CD8-positive, alpha-beta memory T cell (primary cell): ENCODE measurements at regions not wholly inside any gene's neighbourhood (a gene's known extent, or its start where the extent isn't known, plus 50 kb on each side); places are given as distances from the start of the nearest gene placed in this dataset.

Source experiments
- CTCF ChIA-PET: fragments of 350-600 bp; sonication (Branson Sonifier 250); formaldehyde crosslinking; loops from one replicate; lab custom pipeline; 2021; ENCODE audit warnings: antibody characterized with exemption; lab: Charles Lee
- POLR2A ChIA-PET: fragments of 350-600 bp; sonication (Branson Sonifier 250); formaldehyde crosslinking; loops from one replicate; lab custom pipeline; 2021; ENCODE audit warnings: antibody characterized with exemption; lab: Charles Lee
- DNase-seq, 5 donors: peaks; one replicate each; pipeline versions ENCODE4 v3.0.0 to v3.0.0-alpha.2; 2020 to 2022; ENCODE audit warnings: mixed read lengths in 1 of 5
- H3K27ac ChIP-seq: one replicate; pipeline ENCODE4 v1.7.0; 2013; ENCODE audit warnings: low read depth, mild to moderate bottlenecking, low read length, moderate library complexity
- H3K27me3 ChIP-seq: 2 replicates; pipeline ENCODE4 v1.7.0; 2013; ENCODE audit warnings: low read length, mild to moderate bottlenecking; ENCODE audit not compliant: insufficient read depth, poor library complexity, severe bottlenecking
- H3K36me3 ChIP-seq: 2 replicates; pipeline ENCODE4 v1.7.0; 2013; ENCODE audit warnings: mild to moderate bottlenecking, low read length, moderate library complexity; ENCODE audit not compliant: insufficient read depth
- H3K4me1 ChIP-seq: 2 replicates; pipeline ENCODE4 v1.7.0; 2013; ENCODE audit warnings: mild to moderate bottlenecking, low read length, moderate library complexity; ENCODE audit not compliant: insufficient read depth
- H3K4me3 ChIP-seq: 2 replicates; pipeline ENCODE4 v1.7.0; 2013; ENCODE audit warnings: mild to moderate bottlenecking, low read length
- H3K9me3 ChIP-seq: 2 replicates; pipeline ENCODE4 v1.7.0; 2013; ENCODE audit warnings: mild to moderate bottlenecking, low read length
- H3K27ac Mint-ChIP-seq, 8 donors: one replicate each; pipeline ENCODE4 v1.8.0; 2020 to 2021; ENCODE audit warnings: mixed read lengths in 8 of 8, mild to moderate bottlenecking in 6 of 8, inconsistent platforms in 3 of 8, moderate library complexity in 3 of 8
- H3K27me3 Mint-ChIP-seq, 2 donors: one replicate each; pipeline ENCODE4 v1.8.0; 2020 to 2021; ENCODE audit warnings: mixed read lengths in 2 of 2, mild to moderate bottlenecking in 1 of 2, moderate library complexity in 1 of 2
- H3K36me3 Mint-ChIP-seq, 3 donors: one replicate each; pipeline ENCODE4 v1.8.0; 2020 to 2021; ENCODE audit warnings: mixed read lengths in 3 of 3, inconsistent platforms in 1 of 3, mild to moderate bottlenecking in 1 of 3
- H3K4me1 Mint-ChIP-seq, 3 donors: one replicate each; pipeline ENCODE4 v1.8.0; 2020 to 2021; ENCODE audit warnings: mixed read lengths in 3 of 3, inconsistent platforms in 1 of 3, mild to moderate bottlenecking in 1 of 3
- H3K4me3 Mint-ChIP-seq, 7 donors: one replicate each; pipeline ENCODE4 v1.8.0; 2020 to 2021; ENCODE audit warnings: mixed read lengths in 7 of 7, mild to moderate bottlenecking in 6 of 7, moderate library complexity in 4 of 7, inconsistent platforms in 2 of 7
- H3K9me3 Mint-ChIP-seq, 5 donors: one replicate each; pipeline ENCODE4 v1.8.0; 2020 to 2022; ENCODE audit warnings: mixed read lengths in 5 of 5, mild to moderate bottlenecking in 3 of 5, moderate library complexity in 2 of 5, inconsistent platforms in 1 of 5

DNA sequence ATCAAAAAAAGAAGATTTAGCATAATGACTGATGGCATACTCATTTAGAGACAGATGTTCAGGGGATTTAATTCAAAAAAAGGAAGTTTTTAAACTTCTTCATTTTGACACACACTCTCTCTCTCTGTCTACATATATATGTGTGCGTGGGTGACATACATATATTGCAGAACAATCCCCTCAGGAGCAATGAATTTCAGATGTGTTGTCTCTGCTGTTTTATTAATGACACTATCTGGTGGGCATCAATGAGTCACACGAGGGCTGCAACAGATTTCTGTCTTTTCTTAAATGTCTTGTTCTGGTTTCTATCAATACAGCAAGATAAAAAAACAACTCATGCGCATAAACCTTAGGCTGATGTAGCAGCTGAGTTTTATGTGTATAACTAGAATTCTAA lies 123.5 kb upstream of the SLCO6A1 start:
- no peaks in the 10 kb centered on the region for H3K36me3 Mint-ChIP-seq
- no peak overlapping the region for H3K4me3 ChIP-seq
- H3K27me3 Mint-ChIP-seq, result peaks cover 0 to 18% of the 10 kb centered on the region in 2 donors
- DNase-seq, result no peak
- no peaks in the 10 kb centered on the region for H3K4me1 ChIP-seq
- no peak overlapping the region for H3K27ac ChIP-seq
- H3K9me3 Mint-ChIP-seq, result peaks cover 0 to 3% (median 0%) of the 10 kb centered on the region in 5 donors
- H3K4me1 Mint-ChIP-seq, result no peaks in the 10 kb centered on the region
- H3K27ac Mint-ChIP-seq, result no peak overlapping the region
- H3K9me3 ChIP-seq, result no peaks in the 10 kb centered on the region
- no peak overlapping the region for H3K4me3 Mint-ChIP-seq
- ChIA-PET CTCF (no interaction called here), POLR2A (no interaction called here)
- no peaks in the 10 kb centered on the region for H3K36me3 ChIP-seq
- no peaks in the 10 kb centered on the region for H3K27me3 ChIP-seq

- Mint-ChIP-seq H3K4me1 (no peaks in the 10 kb centered on the region), H3K4me3 (no peak overlapping the region), H3K27ac (no peak overlapping the region), H3K36me3 (no peaks in the 10 kb centered on the region), H3K27me3 (peaks cover 1 to 17% of the 10 kb centered on the region in 2 donors), H3K9me3 (peaks cover 0 to 3% (median 0%) of the 10 kb centered on the region in 5 donors)
- H3K27ac ChIP-seq, result no peak overlapping the region
- ChIA-PET CTCF (no interaction called here), POLR2A (no interaction called here)
- H3K4me3 ChIP-seq, result no peak overlapping the region
- no peaks in the 10 kb centered on the region for H3K36me3 ChIP-seq
- no peaks in the 10 kb centered on the region for H3K4me1 ChIP-seq
- no peak for DNase-seq
- no peaks in the 10 kb centered on the region for H3K27me3 ChIP-seq
- H3K9me3 ChIP-seq, result no peaks in the 10 kb centered on the region
Measured at GRCh38 chr5:102623329-102624065, 124.7 kb upstream of the SLCO6A1 start.

- H3K27ac Mint-ChIP-seq, result no peak overlapping the region
- no peak overlapping the region for H3K4me3 Mint-ChIP-seq
- H3K36me3 Mint-ChIP-seq, result no peaks in the 10 kb centered on the region
- H3K9me3 Mint-ChIP-seq, result peaks cover 0 to 3% (median 0%) of the 10 kb centered on the region in 5 donors
- peaks cover 3 to 16% of the 10 kb centered on the region in 2 donors for H3K27me3 Mint-ChIP-seq
- Histone ChIP-seq H3K36me3 (no peaks in the 10 kb centered on the region), H3K9me3 (no peaks in the 10 kb centered on the region), H3K27me3 (no peaks in the 10 kb centered on the region), H3K4me1 (no peaks in the 10 kb centered on the region), H3K27ac (no peak overlapping the region), H3K4me3 (no peak overlapping the region)
- DNase-seq, result no peak
- ChIA-PET CTCF (no interaction called here), POLR2A (no interaction called here)
- H3K4me1 Mint-ChIP-seq, result no peaks in the 10 kb centered on the region
Measured at GRCh38 chr5:102624405-102624804, 125.6 kb upstream of the SLCO6A1 start.

DNA sequence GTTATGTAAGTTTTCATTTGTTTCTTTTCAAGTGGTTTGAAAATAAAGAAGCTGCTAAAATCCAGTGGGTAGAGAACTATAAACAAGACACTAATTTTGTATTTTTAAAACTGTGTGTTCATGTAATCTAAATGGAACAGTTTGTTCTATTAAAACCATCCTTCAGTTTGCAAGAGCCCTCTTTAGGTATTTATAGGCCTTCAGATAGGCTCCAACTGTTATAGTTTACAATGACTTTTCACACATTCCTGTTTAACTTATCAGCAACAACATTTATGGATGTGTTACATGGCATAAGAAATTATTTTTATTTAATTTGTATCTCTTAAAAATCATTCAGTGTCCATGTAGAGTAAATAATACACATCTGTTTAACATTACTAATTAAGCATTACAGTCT lies 126.7 kb upstream of the SLCO6A1 start:
- H3K9me3 Mint-ChIP-seq, result peaks cover 0 to 3% (median 0%) of the 10 kb centered on the region in 5 donors
- Histone ChIP-seq H3K36me3 (no peaks in the 10 kb centered on the region), H3K9me3 (no peaks in the 10 kb centered on the region), H3K27me3 (no peaks in the 10 kb centered on the region), H3K4me1 (no peaks in the 10 kb centered on the region), H3K4me3 (no peak overlapping the region), H3K27ac (no peak overlapping the region)
- H3K36me3 Mint-ChIP-seq, result no peaks in the 10 kb centered on the region
- H3K27ac Mint-ChIP-seq, result no peak overlapping the region
- CTCF ChIA-PET, result no interaction called here
- no peaks in the 10 kb centered on the region for H3K4me1 Mint-ChIP-seq
- no peak for DNase-seq
- H3K4me3 Mint-ChIP-seq, result no peak overlapping the region
- peaks cover 3 to 20% of the 10 kb centered on the region in 2 donors for H3K27me3 Mint-ChIP-seq
- POLR2A ChIA-PET, result no interaction called here

DNA sequence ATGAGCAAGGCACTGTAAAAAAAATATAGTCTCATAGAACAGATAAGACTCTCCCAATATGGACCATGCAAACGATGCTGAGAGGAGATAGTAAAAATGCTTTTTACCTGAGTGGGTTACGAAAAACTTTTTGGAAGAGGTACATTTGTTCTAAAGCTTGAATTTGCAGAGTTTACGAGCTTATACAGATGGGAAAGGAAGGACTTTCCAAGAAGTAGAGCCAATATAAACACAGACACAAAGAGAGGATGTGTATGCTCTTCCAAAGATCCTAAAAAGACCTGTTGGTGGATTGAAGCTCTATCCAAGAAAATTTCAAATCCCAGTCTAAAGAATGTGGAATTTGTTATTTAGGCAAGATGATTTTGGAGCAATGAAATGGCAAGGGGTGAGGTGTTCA lies 127.1 kb upstream of the SLCO6A1 start:
- H3K36me3 ChIP-seq, result no peaks in the 10 kb centered on the region
- no peaks in the 10 kb centered on the region for H3K4me1 ChIP-seq
- CTCF ChIA-PET, result no interaction called here
- no peaks in the 10 kb centered on the region for H3K36me3 Mint-ChIP-seq
- no peak overlapping the region for H3K4me3 ChIP-seq
- H3K27ac ChIP-seq, result no peak overlapping the region
- no peak for DNase-seq
- no peaks in the 10 kb centered on the region for H3K27me3 ChIP-seq
- H3K9me3 ChIP-seq, result no peaks in the 10 kb centered on the region
- peaks cover 4 to 23% of the 10 kb centered on the region in 2 donors for H3K27me3 Mint-ChIP-seq
- H3K4me3 Mint-ChIP-seq, result no peak overlapping the region
- POLR2A ChIA-PET, result no interaction called here
- H3K9me3 Mint-ChIP-seq, result peaks cover 0 to 1% (median 0%) of the 10 kb centered on the region in 5 donors
- H3K27ac Mint-ChIP-seq, result no peak overlapping the region
- no peaks in the 10 kb centered on the region for H3K4me1 Mint-ChIP-seq

DNA sequence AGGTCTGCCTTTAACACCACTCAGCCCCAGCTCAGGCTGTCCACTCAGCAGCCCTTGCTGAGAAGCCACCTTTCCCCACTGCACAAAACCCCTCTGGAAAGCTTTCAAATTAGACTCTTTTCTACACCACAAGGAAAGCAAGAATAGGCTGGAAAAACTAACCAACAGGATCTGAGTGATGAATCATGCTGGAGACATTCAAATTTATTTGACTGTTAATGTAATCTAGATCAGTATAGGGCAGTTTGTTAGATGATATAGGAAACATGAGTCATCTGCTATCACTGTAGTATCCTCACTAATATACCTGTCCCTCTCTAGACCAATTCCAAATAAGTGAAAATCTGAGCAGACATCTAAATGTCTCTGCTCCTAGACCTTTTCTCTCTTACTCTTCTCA lies 127.8 kb upstream of the PAM start:
- Mint-ChIP-seq H3K4me1 (no peaks in the 10 kb centered on the region), H3K9me3 (peaks cover 4 to 8% (median 5%) of the 10 kb centered on the region in 5 donors), H3K27ac (no peak overlapping the region), H3K36me3 (no peaks in the 10 kb centered on the region), H3K27me3 (peaks cover 5 to 34% of the 10 kb centered on the region in 2 donors), H3K4me3 (no peak overlapping the region)
- POLR2A ChIA-PET, result no interaction called here
- CTCF ChIA-PET, result interaction anchor here (0.9 kb wide), 1 partner anchor 17 kb away, joined by 3 read pairs; no protein-coding TSS in a partner anchor
- DNase-seq, result no peak
- H3K27ac ChIP-seq, result no peak overlapping the region
- H3K27me3 ChIP-seq, result no peaks in the 10 kb centered on the region
- H3K4me3 ChIP-seq, result no peak overlapping the region
- no peaks in the 10 kb centered on the region for H3K9me3 ChIP-seq
- no peaks in the 10 kb centered on the region for H3K4me1 ChIP-seq
- no peaks in the 10 kb centered on the region for H3K36me3 ChIP-seq

DNA sequence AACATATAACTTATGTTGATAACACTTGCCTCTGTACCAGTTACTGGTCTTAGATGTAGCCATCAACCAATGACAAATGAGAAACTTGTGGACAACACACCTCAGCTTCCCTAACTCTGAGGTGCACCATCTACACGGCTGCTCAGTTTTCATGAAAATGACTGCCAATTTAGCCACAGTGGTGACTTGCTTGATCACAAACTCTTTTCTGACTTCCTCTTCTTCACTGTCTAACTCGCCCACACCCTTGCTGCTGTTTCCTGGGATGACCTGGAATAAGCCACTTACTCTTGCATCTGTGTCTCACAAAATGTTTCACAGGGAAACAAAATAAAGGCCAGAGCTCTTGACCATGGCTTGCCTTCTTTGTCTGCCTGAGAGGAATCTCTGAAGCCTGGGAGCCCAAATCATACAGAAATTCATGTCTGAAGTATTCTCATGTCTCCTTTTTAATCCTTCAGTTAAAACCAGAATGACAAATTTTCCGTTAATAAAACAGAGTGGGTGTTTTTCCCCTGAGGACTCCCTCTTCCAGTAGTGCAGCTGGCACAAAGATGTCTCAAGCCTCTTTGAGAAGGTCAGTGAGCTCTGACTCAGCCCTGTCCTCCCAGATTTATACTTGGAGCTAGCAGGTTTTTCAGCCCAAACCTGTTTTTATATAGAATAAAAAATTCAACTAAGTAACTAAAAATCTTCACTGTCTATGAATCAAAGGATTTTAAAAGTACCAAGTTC lies 126.5 kb upstream of the PAM start:
- Histone ChIP-seq H3K27me3 (no peaks in the 10 kb centered on the region), H3K4me3 (no peak overlapping the region), H3K4me1 (no peaks in the 10 kb centered on the region), H3K27ac (no peak overlapping the region), H3K36me3 (no peaks in the 10 kb centered on the region), H3K9me3 (no peaks in the 10 kb centered on the region)
- no peak for DNase-seq
- H3K4me3 Mint-ChIP-seq, result no peak overlapping the region
- ChIA-PET CTCF (no interaction called here), POLR2A (no interaction called here)
- H3K9me3 Mint-ChIP-seq, result peaks cover 6 to 13% (median 9%) of the 10 kb centered on the region in 5 donors
- H3K36me3 Mint-ChIP-seq, result no peaks in the 10 kb centered on the region
- peaks cover 5 to 38% of the 10 kb centered on the region in 2 donors for H3K27me3 Mint-ChIP-seq
- H3K27ac Mint-ChIP-seq, result no peak overlapping the region
- no peaks in the 10 kb centered on the region for H3K4me1 Mint-ChIP-seq

GRCh38 chr5:102629827-102630605 lies 125.1 kb upstream of the PAM start:
- no peak for DNase-seq
- Histone ChIP-seq H3K27ac (no peak overlapping the region), H3K36me3 (no peaks in the 10 kb centered on the region), H3K4me3 (no peak overlapping the region), H3K4me1 (no peaks in the 10 kb centered on the region), H3K9me3 (no peaks in the 10 kb centered on the region), H3K27me3 (no peaks in the 10 kb centered on the region)
- POLR2A ChIA-PET, result no interaction called here
- Mint-ChIP-seq H3K27me3 (peaks cover 8 to 42% of the 10 kb centered on the region in 2 donors), H3K4me3 (no peak overlapping the region), H3K36me3 (no peaks in the 10 kb centered on the region), H3K27ac (no peak overlapping the region), H3K4me1 (no peaks in the 10 kb centered on the region), H3K9me3 (peaks cover 6 to 18% (median 9%) of the 10 kb centered on the region in 5 donors)
- CTCF ChIA-PET, result no interaction called here
